Stimulated activated naive B cell treated with anti-CD40 and anti-IgM and Interleukin-4, amounts not matched to agents 10 μg/mL and 1 μg/mL and 100 μg/mL, for 72 hours (primary cell): ENCODE measurements at regions not wholly inside any gene's neighbourhood (a gene's known extent, or its start where the extent isn't known, plus 50 kb on each side); places are given as distances from the start of the nearest gene placed in this dataset.

Experiments used
- ATAC-seq, 2 donors: fragments of 150-1000 bp; cut with Tn5 transposase; replicated peaks; 2 replicates each; pipeline ENCODE4 v1.10.0; 2021; ENCODE audit warnings: moderate library complexity in 1 of 2
- DNase-seq: peaks from one replicate; pipeline ENCODE4 v3.0.0; 2021
- H3K27ac Mint-ChIP-seq: one replicate; pipeline ENCODE4 v1.8.0; 2022; ENCODE audit warnings: mild to moderate bottlenecking, mixed read lengths
- H3K27me3 Mint-ChIP-seq, 2 donors: one replicate each; pipeline ENCODE4 v1.8.0; 2022; ENCODE audit warnings: mixed read lengths in 2 of 2
- H3K36me3 Mint-ChIP-seq, 2 donors: one replicate each; pipeline ENCODE4 v1.8.0; 2022; ENCODE audit warnings: mixed read lengths in 2 of 2, mild to moderate bottlenecking in 1 of 2
- H3K4me1 Mint-ChIP-seq, 2 donors: one replicate each; pipeline ENCODE4 v1.8.0; 2022; ENCODE audit warnings: mixed read lengths in 2 of 2, mild to moderate bottlenecking in 1 of 2
- H3K4me3 Mint-ChIP-seq, 2 donors: one replicate each; pipeline ENCODE4 v1.8.0; 2022; ENCODE audit warnings: mild to moderate bottlenecking in 2 of 2, mixed read lengths in 2 of 2, moderate library complexity in 1 of 2
- H3K9me3 Mint-ChIP-seq, 2 donors: one replicate each; pipeline ENCODE4 v1.8.0; 2022; ENCODE audit warnings: mixed read lengths in 2 of 2, mild to moderate bottlenecking in 1 of 2

DNA sequence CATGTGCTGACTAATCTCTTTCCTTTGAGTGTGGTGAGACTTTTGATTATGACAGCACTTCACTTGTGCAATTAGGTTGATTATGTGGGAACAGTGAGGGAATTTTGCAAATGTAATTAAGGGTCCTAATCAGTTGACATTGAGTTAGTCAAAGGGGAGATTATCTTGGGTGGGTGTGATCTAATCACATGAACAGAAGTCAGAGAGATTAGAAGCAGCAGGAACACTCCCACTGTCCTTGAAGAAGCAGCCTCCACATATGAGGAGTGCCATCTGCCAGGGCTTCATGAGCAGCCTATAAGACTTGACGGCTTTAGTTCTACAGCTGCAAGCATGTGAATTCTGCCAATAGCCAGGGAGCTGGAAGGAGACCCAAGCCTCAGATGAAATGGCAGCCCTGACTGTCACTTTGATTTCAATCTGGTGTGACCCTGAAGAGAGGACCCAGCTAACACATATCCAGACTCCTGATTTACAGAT lies 89.4 kb upstream of the APCDD1 start:
- H3K9me3 Mint-ChIP-seq: peaks cover 15 to 18% of the 10 kb centered on the region in 2 donors
- ATAC-seq: no peak
- no peak overlapping the region for H3K4me3 Mint-ChIP-seq
- peaks cover 13 to 14% of the 10 kb centered on the region in 2 donors for H3K27me3 Mint-ChIP-seq
- DNase-seq: no peak
- no peak overlapping the region for H3K27ac Mint-ChIP-seq
- no peaks in the 10 kb centered on the region for H3K4me1 Mint-ChIP-seq
- H3K36me3 Mint-ChIP-seq: peaks cover 3 to 5% of the 10 kb centered on the region in 2 donors

DNA sequence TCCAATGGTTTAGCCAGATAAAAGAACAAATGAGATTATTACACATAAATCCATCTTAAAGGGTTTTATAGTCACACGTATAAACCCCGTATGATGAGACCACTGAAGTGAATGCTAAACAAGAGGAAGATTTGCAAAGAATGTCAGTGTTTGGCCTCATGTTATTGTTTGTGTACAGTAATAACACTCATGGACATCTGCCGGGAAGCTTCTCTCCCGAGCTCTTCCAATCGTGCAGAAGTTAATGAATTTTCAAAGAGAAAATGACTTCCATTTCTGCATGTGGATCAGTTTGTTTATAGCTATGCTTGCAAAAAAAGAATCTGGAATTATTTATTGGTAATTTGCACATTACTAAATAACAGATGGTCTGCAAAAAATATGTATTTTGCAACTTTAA lies 88.5 kb upstream of the APCDD1 start:
- Mint-ChIP-seq H3K36me3 (peaks cover 3 to 5% of the 10 kb centered on the region in 2 donors), H3K27ac (no peak overlapping the region), H3K4me3 (no peak overlapping the region), H3K4me1 (no peaks in the 10 kb centered on the region), H3K9me3 (peaks cover 15 to 18% of the 10 kb centered on the region in 2 donors), H3K27me3 (peaks cover 13 to 14% of the 10 kb centered on the region in 2 donors)
- no peak for DNase-seq
- ATAC-seq: no peak

DNA sequence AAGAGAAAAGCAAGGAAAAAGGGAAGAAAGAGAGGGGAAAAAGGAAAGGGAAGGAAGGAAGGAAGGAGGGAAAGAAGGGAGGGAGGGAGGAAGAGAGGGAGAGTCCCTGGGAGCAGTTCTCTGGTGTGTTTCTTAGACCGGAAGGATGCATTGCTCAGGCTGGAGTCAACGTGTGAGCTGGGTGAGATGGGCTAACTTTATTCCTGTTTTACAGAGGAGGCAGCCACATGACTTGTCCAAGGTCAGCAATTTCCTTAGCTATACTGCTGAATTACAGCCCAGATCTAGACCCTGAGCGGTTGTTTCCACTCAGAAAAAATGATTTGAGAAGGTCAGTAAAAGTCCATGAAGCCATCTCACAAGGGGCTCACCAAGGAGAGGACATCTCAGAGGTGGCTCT lies 86.6 kb upstream of the APCDD1 start:
- DNase-seq (no peak), ATAC-seq (no peak)
- no peak overlapping the region for H3K4me3 Mint-ChIP-seq
- H3K27me3 Mint-ChIP-seq: peaks cover 13 to 14% of the 10 kb centered on the region in 2 donors
- H3K9me3 Mint-ChIP-seq: peaks cover 14 to 15% of the 10 kb centered on the region in 2 donors
- peaks cover 3 to 5% of the 10 kb centered on the region in 2 donors for H3K36me3 Mint-ChIP-seq
- H3K4me1 Mint-ChIP-seq: no peaks in the 10 kb centered on the region
- no peak overlapping the region for H3K27ac Mint-ChIP-seq

DNA sequence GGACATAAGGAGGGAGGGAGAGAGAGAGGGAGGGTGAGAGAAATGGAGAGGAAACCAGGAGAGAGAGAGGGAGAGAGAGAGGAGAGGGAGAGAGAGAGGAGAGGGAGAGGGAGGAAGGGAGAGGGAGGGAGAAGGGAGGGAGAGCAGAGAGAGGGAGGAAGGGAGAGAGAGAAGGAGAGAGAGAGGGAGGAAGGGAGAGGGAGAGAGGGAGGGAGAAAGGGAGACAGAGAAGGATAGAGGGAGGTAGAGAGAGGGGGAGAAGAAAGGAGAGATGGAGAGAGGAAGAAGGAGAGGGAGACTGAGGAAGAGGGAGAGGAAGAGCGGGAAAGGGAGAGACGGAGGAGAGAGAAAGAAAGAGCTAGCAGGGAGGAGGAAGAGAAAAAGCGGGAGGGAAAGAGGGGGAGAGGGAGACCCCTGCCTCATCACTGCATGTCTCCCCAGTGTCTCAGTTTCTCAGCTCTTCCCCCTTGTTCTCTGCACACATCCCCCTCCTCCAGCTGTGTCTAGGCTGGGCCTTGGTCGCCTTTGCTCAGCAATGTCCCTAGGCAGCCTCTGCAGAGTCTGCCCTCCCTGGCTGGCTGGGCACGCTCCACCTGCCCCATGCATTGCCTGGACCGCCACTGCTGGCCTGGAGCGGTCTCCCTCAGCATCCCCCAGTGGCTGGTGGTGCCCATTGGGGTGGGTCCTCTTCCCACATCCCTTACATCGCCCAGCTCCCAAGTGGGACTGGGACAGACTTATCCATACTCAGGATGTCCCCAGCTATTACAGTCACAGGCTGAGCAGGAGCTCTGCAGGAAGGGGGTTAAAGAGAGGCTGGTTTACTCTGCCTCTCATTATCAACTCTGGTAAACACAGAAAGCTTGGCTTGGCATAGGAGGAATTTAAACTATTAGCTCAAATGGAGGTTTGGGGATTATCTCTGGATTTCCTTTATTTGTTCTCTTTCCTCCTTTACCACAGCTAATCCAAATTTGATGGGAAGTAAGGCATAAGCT lies 85.7 kb upstream of the APCDD1 start:
- Mint-ChIP-seq H3K4me3 (no peak overlapping the region), H3K9me3 (peaks cover 10% of the 10 kb centered on the region in 2 donors), H3K4me1 (no peaks in the 10 kb centered on the region), H3K36me3 (peaks cover 2 to 3% of the 10 kb centered on the region in 2 donors), H3K27ac (no peak overlapping the region), H3K27me3 (peaks cover 13 to 14% of the 10 kb centered on the region in 2 donors)
- no peak for ATAC-seq
- DNase-seq: no peak

DNA sequence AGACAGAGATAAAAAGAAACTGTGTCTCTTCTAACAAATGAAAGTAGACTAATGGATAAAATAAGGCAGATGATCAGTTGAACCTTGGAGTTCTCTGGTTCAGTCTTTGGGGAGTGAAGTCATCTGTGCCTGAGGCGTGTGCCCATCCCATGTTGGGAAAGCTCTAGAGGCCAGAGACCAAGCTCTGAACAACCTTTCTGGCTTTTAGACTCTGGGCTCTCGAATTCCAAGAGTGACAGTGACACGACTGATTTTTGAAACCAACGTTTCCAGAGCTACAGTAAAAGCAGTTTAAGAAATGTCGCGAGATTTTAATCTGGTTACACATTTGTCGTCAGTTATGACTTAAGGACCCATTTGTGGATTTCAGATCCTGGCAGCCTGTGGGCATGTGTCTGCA lies 83.7 kb upstream of the APCDD1 start:
- H3K4me3 Mint-ChIP-seq: no peak overlapping the region
- H3K27ac Mint-ChIP-seq: no peak overlapping the region
- DNase-seq: no peak
- peaks cover 13 to 14% of the 10 kb centered on the region in 2 donors for H3K27me3 Mint-ChIP-seq
- H3K9me3 Mint-ChIP-seq: no peaks in the 10 kb centered on the region
- no peaks in the 10 kb centered on the region for H3K36me3 Mint-ChIP-seq
- no peak for ATAC-seq
- H3K4me1 Mint-ChIP-seq: no peaks in the 10 kb centered on the region

DNA sequence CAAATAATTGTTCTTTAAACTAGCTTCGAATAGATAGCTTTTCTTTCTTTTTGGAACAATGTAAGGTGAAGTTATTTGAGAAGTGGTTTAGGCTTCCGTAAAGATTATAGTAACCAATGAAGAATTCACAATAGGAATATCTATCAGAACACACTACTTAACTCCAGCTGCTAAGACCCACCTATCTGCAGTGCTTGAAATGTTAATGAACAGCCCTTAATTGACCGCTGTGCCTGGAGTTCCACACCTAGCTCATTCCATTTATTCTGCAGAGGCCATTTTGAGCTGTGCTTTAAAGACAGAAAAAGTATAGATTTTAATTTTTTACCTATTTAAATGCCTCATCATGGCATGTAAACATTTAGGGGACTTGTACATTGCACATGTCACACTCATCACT lies 83.3 kb upstream of the APCDD1 start:
- Mint-ChIP-seq H3K4me1 (no peaks in the 10 kb centered on the region), H3K27me3 (peaks cover 13 to 14% of the 10 kb centered on the region in 2 donors), H3K27ac (no peak overlapping the region)

GRCh38 chr18:10374195-10374594 lies 80.2 kb upstream of the APCDD1 start:
- peaks cover 0 to 3% of the 10 kb centered on the region in 2 donors for H3K4me1 Mint-ChIP-seq
- H3K27me3 Mint-ChIP-seq: no peaks in the 10 kb centered on the region
- DNase-seq (no peak), ATAC-seq (no peak)
- no peaks in the 10 kb centered on the region for H3K36me3 Mint-ChIP-seq
- no peak overlapping the region for H3K27ac Mint-ChIP-seq
- no peak overlapping the region for H3K4me3 Mint-ChIP-seq
- no peaks in the 10 kb centered on the region for H3K9me3 Mint-ChIP-seq

More for the DNA sequence above, 83.3 kb upstream of the APCDD1 start:
- no peaks in the 10 kb centered on the region for H3K36me3 Mint-ChIP-seq
- DNase-seq (no peak), ATAC-seq (no peak)
- H3K9me3 Mint-ChIP-seq: no peaks in the 10 kb centered on the region
- no peak overlapping the region for H3K4me3 Mint-ChIP-seq

DNA sequence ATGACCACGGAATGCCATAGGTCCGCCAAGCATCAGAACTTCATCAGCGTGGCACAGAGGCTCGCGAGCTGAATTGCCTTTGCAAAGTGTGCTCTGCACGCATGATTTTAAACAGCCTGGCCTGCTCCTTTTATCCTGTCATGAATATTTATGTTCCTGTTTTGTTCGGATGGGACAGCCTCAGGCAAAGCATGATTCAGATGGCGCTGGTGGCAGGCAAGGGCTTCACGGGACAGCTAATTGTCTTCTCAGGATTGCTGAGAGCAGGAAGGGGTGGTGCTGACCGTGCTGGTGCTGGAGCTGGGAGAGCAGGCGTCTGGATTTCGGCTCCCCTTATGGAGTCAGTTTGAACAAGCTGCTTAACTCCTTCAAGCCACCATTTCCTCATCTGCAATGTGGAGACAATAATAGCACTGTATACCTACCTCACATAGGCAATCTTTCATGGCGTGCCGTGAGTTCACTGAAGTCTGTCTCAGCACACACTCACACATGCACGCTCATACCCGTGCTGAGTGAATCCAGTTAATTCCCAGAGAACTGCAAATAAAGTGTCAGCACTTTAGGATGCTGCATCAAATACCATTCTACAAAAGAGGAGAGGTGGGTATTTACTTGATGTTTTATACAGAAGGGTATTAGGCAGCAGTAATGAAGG lies 79.7 kb upstream of the APCDD1 start:
- no peaks in the 10 kb centered on the region for H3K36me3 Mint-ChIP-seq
- DNase-seq: no peak
- peaks cover 2 to 8% of the 10 kb centered on the region in 2 donors for H3K4me1 Mint-ChIP-seq

DNA sequence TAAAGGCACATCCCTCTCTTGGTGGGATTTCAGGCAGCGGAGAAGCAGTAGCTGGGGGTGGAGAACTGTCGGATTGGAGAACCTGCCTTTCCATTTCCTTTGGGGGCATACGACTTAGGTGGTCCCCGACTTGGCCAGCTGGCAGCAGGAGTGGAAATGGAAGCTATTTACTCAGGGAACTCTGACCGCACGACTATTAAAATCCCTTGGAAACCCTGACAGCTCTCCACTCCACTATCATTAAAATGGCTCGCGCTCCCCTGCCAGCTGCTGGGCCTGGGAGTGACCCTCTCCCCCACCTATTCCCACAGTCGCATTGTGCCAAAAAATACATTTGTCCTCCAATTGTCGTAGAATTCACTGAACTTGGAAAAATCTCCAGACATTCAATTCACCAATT lies 77.7 kb upstream of the APCDD1 start:
- Mint-ChIP-seq H3K4me1 (peaks cover 2 to 10% of the 10 kb centered on the region in 2 donors), H3K4me3 (no peak overlapping the region), H3K36me3 (no peaks in the 10 kb centered on the region), H3K9me3 (no peaks in the 10 kb centered on the region), H3K27me3 (no peaks in the 10 kb centered on the region), H3K27ac (no peak overlapping the region)
- DNase-seq: no peak
- no peak for ATAC-seq

More for the DNA sequence above, 79.7 kb upstream of the APCDD1 start:
- no peaks in the 10 kb centered on the region for H3K27me3 Mint-ChIP-seq
- no peaks in the 10 kb centered on the region for H3K9me3 Mint-ChIP-seq
- H3K4me3 Mint-ChIP-seq: no peak overlapping the region
- no peak overlapping the region for H3K27ac Mint-ChIP-seq
- ATAC-seq: no peak

- Mint-ChIP-seq H3K27me3 (no peaks in the 10 kb centered on the region), H3K9me3 (no peaks in the 10 kb centered on the region), H3K27ac (no peak overlapping the region), H3K4me1 (peaks cover 2 to 10% of the 10 kb centered on the region in 2 donors), H3K4me3 (no peak overlapping the region), H3K36me3 (no peaks in the 10 kb centered on the region)
- DNase-seq: no peak
- no peak for ATAC-seq
Measured at GRCh38 chr18:10377956-10378355, 76.5 kb upstream of the APCDD1 start.

GRCh38 chr18:10378688-10379420 lies 75.6 kb upstream of the APCDD1 start:
- H3K27me3 Mint-ChIP-seq: no peaks in the 10 kb centered on the region
- H3K4me1 Mint-ChIP-seq: peaks cover 2 to 10% of the 10 kb centered on the region in 2 donors
- no peak overlapping the region for H3K27ac Mint-ChIP-seq
- no peaks in the 10 kb centered on the region for H3K36me3 Mint-ChIP-seq
- H3K9me3 Mint-ChIP-seq: no peaks in the 10 kb centered on the region
- no peak for DNase-seq
- no peak for ATAC-seq
- no peak overlapping the region for H3K4me3 Mint-ChIP-seq

- Mint-ChIP-seq H3K27me3 (no peaks in the 10 kb centered on the region), H3K4me1 (peaks cover 2 to 10% of the 10 kb centered on the region in 2 donors), H3K4me3 (no peak overlapping the region), H3K9me3 (no peaks in the 10 kb centered on the region), H3K27ac (no peak overlapping the region), H3K36me3 (no peaks in the 10 kb centered on the region)
- ATAC-seq (no peak), DNase-seq (no peak)
Measured at GRCh38 chr18:10379522-10379921, 74.9 kb upstream of the APCDD1 start.

DNA sequence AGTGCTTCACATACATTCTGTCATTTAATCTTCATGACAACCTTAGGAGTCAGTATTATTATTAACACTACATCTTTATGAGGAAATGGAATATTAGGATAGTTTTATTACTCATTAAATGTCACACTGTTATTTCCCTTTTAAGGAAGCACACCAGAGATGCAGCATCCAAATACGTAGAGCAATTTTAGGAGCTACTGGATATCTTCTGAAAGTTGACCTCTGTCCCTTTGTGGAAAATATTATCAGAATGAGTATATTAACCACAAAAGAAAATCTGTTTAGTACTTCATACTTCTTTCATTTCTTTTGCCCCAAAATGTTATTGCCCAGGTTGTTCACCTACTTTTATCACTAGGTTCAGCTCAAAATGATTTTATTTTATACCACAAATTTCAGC lies 72.9 kb upstream of the APCDD1 start:
- Mint-ChIP-seq H3K27ac (no peak overlapping the region), H3K27me3 (no peaks in the 10 kb centered on the region), H3K9me3 (no peaks in the 10 kb centered on the region), H3K36me3 (no peaks in the 10 kb centered on the region), H3K4me1 (peaks cover 2 to 10% of the 10 kb centered on the region in 2 donors), H3K4me3 (no peak overlapping the region)
- no peak for DNase-seq
- no peak for ATAC-seq

DNA sequence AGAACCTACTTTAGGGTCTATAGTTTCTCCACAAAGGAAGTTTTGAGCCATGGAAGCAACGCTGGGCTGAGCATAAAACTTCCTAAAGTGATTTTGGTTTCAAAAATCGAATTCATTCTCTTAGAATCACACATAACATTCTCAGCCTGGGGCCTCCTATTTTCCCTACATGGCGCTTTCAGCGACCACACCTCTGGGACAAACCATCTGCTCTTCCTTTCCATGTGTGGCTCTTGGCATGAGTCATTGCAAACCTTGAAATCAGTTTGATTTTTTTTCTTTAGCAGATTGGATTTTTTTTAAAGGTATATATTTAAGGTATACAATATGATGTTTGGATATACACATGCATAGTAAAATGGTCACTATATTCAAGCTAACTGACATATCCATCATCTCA lies 72.5 kb upstream of the APCDD1 start:
- Mint-ChIP-seq H3K9me3 (no peaks in the 10 kb centered on the region), H3K36me3 (no peaks in the 10 kb centered on the region), H3K27ac (no peak overlapping the region), H3K4me3 (no peak overlapping the region), H3K4me1 (peaks cover 5 to 10% of the 10 kb centered on the region in 2 donors), H3K27me3 (no peaks in the 10 kb centered on the region)
- DNase-seq (no peak), ATAC-seq (no peak)
